Lung (tissue), 11 donors: ENCODE measurements at regions not wholly inside any gene's neighbourhood (a gene's known extent, or its start where the extent isn't known, plus 50 kb on each side); places are given as distances from the start of the nearest gene placed in this dataset.

Experiments
- ATAC-seq: fragments of 200-7000 bp; cut with Tn5 transposase; one replicate; pipeline ENCODE4 v1.9.1; 2020; ENCODE audit warnings: moderate number of reproducible peaks; ENCODE audit not compliant: insufficient read depth, low FRiP score
- DNase-seq, 3 donors: peaks; one replicate each; pipeline ENCODE4 v3.0.0-alpha.2; 2013 to 2017
- H3K27ac ChIP-seq, 2 donors: one replicate each; pipeline ENCODE4 v1.5.1; 2013; ENCODE audit warnings: mild to moderate bottlenecking in 2 of 2, moderate library complexity in 2 of 2, control low read depth in 1 of 2, inconsistent platforms in 1 of 2, low read depth in 1 of 2, low read length in 1 of 2
- H3K27me3 ChIP-seq, 3 donors: one replicate each; pipeline ENCODE4 v1.5.1; 2013; ENCODE audit warnings: low read length in 2 of 3; ENCODE audit not compliant: control insufficient read depth in 3 of 3, insufficient read depth in 3 of 3
- H3K36me3 ChIP-seq, 4 donors: one replicate each; pipeline ENCODE4 v1.5.1; 2013; ENCODE audit warnings: low read length in 4 of 4, mild to moderate bottlenecking in 1 of 4, moderate library complexity in 1 of 4; ENCODE audit not compliant: control insufficient read depth in 4 of 4, insufficient read depth in 4 of 4
- H3K4me1 ChIP-seq, 5 donors: one replicate each; pipeline ENCODE4 v1.5.1; 2013; ENCODE audit warnings: low read length in 5 of 5, mild to moderate bottlenecking in 2 of 5, moderate library complexity in 1 of 5; ENCODE audit not compliant: control insufficient read depth in 5 of 5, insufficient read depth in 5 of 5
- H3K4me3 ChIP-seq: one replicate; pipeline ENCODE4 v1.5.1; 2013; ENCODE audit warnings: mild to moderate bottlenecking, control low read depth, moderate library complexity
- H3K9ac ChIP-seq, 2 donors: one replicate each; pipeline ENCODE4 v1.5.1; 2013; ENCODE audit warnings: low read length in 2 of 2, control low read depth in 1 of 2; ENCODE audit not compliant: insufficient read depth in 1 of 2
- H3K9me3 ChIP-seq, 4 donors: one replicate each; pipeline ENCODE4 v1.5.1; 2013; ENCODE audit warnings: low read length in 3 of 4, mild to moderate bottlenecking in 1 of 4, moderate library complexity in 1 of 4; ENCODE audit not compliant: control insufficient read depth in 4 of 4, insufficient read depth in 3 of 4
- WGBS, 2 donors: extraction: QIAGEN DNeasy Blood & Tissue Kit; methylation state at CpG; one replicate each; pipeline ENCODE4 v1.1.7; 2013; 5-methylcytosine and 5-hydroxymethylcytosine counted together
- TF ChIP-seq, protein P1 (sequence below): IDR thresholded peaks from 2 replicates; pipeline ENCODE4 v1.5.1; 2012; ENCODE audit warnings: mild to moderate bottlenecking; ENCODE audit errors: control extremely low read depth, extremely low read depth
- donor health status: control.
- donor health status: control.
- donor health status: Bipolar disorder and iron deficiency.
- donor health status: healthy.
- donor health status: DM: yes; HTN: yes; CAD: no.

DNA sequence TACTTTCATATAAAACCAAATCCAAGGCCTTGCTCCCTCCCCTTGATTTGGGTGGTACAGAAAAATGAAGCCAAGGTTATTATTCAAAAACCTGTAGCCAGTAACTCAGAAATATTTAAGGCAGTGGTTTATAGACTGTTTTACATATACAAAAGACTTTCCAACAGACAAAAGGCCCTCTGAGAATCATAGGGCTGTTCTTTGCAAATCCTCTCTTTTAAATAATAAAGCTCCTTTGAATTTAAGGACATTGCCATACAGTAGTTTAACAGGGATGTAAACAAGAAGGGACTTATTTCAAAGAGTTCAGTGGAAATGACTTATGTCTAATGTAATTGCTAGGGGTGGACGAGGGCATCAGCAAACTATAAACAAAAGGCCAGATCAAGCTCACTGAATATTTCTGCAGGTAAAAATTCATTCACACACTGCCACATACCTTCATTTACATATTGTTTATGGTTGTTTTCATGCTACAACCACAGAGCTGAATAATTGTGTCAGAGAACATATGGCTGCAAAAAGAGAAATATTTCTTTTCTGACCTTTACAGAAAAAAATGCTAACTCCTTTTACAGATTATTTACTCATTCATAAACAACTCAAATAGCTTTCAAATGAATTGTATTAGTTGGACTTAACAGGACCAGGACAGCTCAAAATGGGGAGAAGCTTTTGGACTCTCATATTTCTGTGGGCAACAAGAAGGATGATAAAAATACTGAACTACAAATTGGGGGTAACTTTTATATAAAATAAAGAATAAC is 665.6 kb downstream of the SLITRK1 start:
- DNase-seq (no peak), ATAC-seq (no peak)
- H3K27ac ChIP-seq, result no peak overlapping the region
- TF ChIP-seq, protein P1, sequence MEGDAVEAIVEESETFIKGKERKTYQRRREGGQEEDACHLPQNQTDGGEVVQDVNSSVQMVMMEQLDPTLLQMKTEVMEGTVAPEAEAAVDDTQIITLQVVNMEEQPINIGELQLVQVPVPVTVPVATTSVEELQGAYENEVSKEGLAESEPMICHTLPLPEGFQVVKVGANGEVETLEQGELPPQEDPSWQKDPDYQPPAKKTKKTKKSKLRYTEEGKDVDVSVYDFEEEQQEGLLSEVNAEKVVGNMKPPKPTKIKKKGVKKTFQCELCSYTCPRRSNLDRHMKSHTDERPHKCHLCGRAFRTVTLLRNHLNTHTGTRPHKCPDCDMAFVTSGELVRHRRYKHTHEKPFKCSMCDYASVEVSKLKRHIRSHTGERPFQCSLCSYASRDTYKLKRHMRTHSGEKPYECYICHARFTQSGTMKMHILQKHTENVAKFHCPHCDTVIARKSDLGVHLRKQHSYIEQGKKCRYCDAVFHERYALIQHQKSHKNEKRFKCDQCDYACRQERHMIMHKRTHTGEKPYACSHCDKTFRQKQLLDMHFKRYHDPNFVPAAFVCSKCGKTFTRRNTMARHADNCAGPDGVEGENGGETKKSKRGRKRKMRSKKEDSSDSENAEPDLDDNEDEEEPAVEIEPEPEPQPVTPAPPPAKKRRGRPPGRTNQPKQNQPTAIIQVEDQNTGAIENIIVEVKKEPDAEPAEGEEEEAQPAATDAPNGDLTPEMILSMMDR, result no peak
- 39 to 59% methylated on average over 1 of the region's 1 CpG for WGBS, 2 donors
- H3K36me3 ChIP-seq, result no peaks in the 10 kb centered on the region
- no peak overlapping the region for H3K4me3 ChIP-seq
- no peaks in the 10 kb centered on the region for H3K4me1 ChIP-seq
- peaks cover 0 to 5% (median 0%) of the 10 kb centered on the region in 4 donors for H3K9me3 ChIP-seq
- H3K27me3 ChIP-seq, result no peaks in the 10 kb centered on the region
- no peak overlapping the region for H3K9ac ChIP-seq

GRCh38 chr13:83215627-83216026 is 666.6 kb downstream of the SLITRK1 start:
- ATAC-seq (no peak), DNase-seq (no peak)
- H3K36me3 ChIP-seq, result no peaks in the 10 kb centered on the region
- no peak overlapping the region for H3K4me3 ChIP-seq
- no peaks in the 10 kb centered on the region for H3K4me1 ChIP-seq
- H3K27me3 ChIP-seq, result no peaks in the 10 kb centered on the region
- TF ChIP-seq, protein P1, result no peak
- no peak overlapping the region for H3K27ac ChIP-seq
- WGBS, 2 donors, result 80 to 89% methylated on average over 1 of the region's 1 CpG
- H3K9me3 ChIP-seq, result peaks cover 0 to 5% (median 1%) of the 10 kb centered on the region in 4 donors
- H3K9ac ChIP-seq, result no peak overlapping the region

GRCh38 chr13:83214452-83214851 is 667.8 kb downstream of the SLITRK1 start:
- ATAC-seq, result no peak
- Histone ChIP-seq H3K4me1 (no peaks in the 10 kb centered on the region), H3K9ac (no peak overlapping the region), H3K27me3 (no peaks in the 10 kb centered on the region), H3K27ac (no peak overlapping the region), H3K4me3 (no peak overlapping the region), H3K36me3 (no peaks in the 10 kb centered on the region), H3K9me3 (peaks cover 0 to 5% (median 1%) of the 10 kb centered on the region in 4 donors)
- no peak for DNase-seq
- TF ChIP-seq, protein P1, result no peak
- WGBS, 2 donors, result 51 to 65% methylated on average over 1 of the region's 1 CpG
